SW480 (cell line): ENCODE measurements at regions not wholly inside any gene's neighbourhood (a gene's known extent, or its start where the extent isn't known, plus 50 kb on each side); places are given as distances from the start of the nearest gene placed in this dataset.
"Not testable (repeated sequence)": the region's sequence is repeated elsewhere in the genome, so short reads cannot be mapped to it uniquely, and the experiment has no call there.

Source experiments
- DNase-seq: peaks from one replicate; pipeline ENCODE4 v3.0.0-alpha.2; 2016; ENCODE audit warnings: low spot score

DNA sequence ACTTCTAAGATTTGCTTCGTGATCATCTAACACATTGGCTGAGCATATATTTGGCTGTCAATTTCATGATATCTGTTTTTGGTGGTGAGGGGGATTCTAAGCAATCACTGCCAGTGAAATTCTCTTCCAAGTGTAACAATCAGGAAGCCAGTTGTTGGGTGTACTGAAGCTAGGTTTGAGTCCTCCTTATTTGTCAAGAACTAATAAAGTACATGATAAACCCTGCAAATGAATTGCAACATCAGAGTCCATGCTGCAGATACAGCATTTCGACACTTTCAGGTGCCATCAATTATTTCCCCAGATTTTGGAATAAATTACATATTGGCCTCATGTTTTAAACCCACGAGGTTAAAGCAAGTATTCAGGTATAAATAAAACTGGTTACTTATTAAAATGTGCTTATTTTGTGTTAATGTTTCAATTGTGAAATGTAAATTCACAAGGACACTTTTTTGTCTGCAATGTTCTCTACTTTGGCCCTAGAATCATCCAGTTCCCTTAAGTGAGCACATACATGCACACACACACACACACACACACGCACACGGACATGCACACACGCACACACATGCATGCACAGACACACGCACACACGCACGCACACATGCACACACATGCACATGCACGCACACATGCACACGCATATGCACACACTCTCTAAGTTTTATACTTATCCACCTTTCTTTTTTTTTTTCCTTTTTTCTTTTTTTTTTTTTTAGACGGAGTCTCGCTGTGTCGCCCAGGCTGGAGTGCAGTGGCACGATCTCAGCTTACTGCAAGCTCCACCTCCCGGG lies 510.2 kb upstream of the KLF6 start:
- no peak for DNase-seq

- DNase-seq: no peak
Measured at GRCh38 chr10:4294271-4294670, 509.3 kb upstream of the KLF6 start.

DNA sequence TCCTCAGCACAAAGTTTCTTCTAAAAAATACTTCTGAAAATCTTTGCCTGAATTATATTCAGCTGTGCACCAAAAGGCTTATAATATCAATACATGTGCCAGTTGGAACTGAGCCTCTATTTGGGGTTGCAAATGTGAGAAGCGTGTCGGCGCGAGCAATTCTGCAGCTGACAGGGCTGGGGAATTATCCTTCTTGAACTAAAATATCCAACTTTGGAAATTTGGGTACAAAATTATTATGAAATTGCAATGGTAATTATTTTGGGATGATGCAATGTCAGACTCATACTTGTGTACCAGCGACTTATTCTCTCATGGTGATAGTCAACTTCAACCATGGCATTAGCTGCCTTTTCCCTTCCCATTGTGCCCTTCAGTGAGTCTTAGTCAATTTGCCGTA lies 507.0 kb upstream of the KLF6 start:
- no peak for DNase-seq

DNA sequence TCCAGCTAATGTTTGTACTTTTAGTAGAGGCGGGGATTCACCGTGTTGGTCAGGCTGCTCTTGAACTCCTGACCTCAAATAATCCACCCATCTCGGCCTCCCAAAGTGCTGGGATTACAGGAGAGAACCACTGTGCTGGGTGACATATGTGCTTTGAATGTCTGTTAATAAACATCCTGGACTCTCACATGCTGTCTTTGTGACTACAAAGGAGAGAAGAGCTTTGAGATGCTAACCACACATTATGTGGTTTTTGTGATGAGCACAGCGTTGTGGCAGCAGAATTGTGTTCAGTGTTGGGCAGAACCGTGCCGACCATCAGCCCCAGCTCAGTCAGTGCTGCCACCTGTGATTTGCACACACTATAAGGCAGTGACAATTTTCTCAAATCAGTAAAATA lies 500.1 kb upstream of the KLF6 start:
- peak; percentile 50 for DNase-seq

- no peak for DNase-seq
Measured at GRCh38 chr10:4283846-4284610, 499.0 kb upstream of the KLF6 start.

DNA sequence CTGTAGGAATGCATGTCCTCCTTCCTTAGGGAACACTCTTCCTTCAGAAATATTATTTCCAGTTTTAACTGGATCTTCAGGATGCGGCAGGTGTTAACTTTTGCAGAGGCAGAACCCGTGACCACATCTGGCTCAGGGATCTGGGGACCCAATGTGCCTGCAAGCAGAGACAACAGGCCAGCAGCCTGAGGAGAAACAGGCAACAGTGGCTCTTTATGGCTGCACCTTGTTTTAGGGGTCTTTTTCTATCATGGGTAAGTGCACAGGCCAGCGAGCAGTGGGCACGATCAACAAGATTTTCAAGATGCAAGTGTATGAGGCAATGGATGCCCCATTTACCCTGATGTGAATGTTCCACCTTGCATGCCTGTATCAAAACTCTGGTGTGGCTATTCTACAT lies 497.5 kb upstream of the KLF6 start:
- DNase-seq: no peak

DNA sequence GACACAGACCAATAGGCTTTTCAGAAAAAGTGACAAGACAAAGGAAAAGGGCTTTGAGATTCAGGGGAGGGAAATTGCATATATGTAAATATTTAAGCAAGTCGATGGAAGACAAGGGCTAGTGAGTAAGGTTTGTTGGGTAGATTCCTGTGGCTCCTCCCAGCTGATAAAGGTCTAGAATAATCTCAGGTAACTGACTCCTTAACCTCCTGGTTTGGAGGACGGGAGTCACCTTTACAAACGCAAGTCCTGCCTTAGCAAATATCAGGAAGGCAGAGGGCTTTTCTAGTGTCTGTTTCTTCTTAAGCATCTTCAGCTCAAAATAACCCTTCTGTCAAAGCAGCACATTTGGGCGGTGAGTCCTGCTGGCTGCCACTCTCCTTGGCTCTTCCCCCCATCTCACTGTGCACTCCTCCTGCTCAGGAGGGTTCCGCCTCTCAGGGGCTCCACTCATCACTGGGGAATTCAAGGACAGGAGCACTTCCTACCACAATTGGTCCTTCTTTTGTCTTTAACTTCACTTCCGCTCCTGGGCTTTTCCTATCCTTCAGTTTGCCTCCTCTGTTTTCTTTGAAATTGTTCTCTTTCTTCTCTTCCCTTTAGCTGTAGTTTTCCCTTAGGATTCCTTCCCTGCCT lies 496.3 kb upstream of the KLF6 start:
- no peak for DNase-seq

DNA sequence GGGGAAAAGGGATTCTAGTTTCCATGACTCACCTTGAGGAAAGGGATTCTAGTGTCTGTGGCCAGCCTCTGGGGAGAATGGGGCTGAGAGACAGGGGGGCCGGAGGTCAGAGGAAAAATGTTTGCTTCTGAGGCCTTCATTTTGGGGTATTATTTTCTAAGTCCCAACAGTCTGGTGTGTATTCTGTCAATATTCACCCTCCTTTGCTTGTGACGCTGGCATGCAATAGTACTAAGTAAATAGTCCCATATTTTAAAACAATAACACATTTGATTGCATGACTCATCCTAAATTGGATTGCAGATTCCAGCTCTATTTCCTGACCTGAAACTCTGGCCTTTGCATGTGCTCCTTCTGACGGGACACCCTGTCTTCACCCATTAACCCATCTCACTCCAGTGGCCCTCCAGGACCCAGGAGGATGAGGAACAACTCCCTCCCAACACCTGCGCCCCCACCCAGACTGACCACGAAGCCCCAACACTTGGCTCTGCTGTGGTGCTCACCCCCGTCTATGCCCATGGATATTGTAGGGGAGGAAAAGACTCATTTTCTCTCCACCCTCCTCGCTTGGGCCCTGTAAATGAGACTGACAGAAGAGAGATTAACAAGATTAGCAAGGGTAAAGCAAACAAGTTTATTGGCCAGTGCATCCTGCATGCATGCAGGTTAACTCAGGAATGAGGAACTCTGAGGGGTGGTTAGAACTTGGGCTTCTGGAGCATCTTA lies 495.6 kb upstream of the KLF6 start:
- peak; percentile 30 for DNase-seq

- DNase-seq: no peak
Measured at GRCh38 chr10:4279655-4280054, 494.6 kb upstream of the KLF6 start.

DNA sequence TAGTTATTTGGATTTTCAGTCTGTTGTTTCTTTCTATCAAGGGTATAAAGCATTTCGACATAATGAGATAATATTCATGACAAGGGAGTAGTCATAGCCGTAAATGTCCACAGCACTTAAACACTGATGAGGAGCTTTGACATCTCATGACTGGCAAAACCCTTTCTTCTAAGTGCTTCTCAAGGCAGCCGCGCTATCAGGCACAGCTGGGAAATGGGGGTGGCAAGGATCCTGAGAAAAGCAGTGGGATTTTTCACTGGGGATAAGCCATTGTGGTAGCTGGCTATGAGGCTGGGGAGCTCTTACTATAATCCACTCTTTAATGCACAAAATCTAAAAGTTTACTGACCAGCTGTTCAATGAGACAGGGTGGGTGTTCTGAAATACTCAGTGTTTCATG lies 493.2 kb upstream of the KLF6 start:
- DNase-seq: no peak

DNA sequence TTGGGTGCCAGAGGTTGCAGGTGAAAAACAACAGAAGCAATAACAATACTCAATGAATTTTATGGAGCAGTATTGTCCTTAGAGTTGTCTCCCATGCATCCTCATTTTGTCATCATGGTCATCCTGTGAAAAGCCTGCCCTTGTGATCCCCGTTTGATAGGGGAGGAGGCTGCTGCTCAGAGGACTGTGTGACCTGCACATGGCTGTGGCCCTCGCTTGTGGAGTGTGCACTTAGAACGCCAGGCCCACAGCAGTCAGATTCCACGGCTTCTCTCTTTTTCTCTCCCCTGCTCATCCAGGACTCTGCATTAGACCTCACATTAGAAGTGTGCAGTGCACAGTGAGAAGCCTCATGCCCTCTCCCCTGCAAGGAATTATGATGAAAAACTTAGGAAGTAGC lies 491.1 kb upstream of the KLF6 start:
- DNase-seq: no peak

DNA sequence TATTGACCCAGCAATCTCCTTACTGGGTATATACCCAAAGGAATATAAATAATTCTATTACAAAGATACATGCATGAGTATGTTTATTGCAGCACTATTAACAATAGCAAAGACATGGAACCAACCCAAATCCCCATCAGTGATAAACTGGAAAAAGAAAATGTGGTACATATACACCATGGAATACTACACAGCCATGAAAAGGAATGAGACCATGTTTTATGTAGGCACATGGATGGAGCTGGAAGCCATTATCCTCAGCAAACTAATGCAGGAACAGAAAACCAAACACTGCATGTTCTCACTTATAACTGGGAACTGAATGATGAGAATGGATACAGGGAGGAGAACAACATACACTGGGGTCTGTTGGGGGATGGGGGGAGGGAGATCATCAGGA lies 489.7 kb upstream of the KLF6 start:
- DNase-seq: not testable (repeated sequence)

GRCh38 chr10:4271193-4271592 lies 486.2 kb upstream of the KLF6 start:
- DNase-seq: no peak

GRCh38 chr10:4270116-4270515 lies 485.1 kb upstream of the KLF6 start:
- DNase-seq: no peak

GRCh38 chr10:4268490-4268889 lies 483.5 kb upstream of the KLF6 start:
- DNase-seq: not testable (repeated sequence)

DNA sequence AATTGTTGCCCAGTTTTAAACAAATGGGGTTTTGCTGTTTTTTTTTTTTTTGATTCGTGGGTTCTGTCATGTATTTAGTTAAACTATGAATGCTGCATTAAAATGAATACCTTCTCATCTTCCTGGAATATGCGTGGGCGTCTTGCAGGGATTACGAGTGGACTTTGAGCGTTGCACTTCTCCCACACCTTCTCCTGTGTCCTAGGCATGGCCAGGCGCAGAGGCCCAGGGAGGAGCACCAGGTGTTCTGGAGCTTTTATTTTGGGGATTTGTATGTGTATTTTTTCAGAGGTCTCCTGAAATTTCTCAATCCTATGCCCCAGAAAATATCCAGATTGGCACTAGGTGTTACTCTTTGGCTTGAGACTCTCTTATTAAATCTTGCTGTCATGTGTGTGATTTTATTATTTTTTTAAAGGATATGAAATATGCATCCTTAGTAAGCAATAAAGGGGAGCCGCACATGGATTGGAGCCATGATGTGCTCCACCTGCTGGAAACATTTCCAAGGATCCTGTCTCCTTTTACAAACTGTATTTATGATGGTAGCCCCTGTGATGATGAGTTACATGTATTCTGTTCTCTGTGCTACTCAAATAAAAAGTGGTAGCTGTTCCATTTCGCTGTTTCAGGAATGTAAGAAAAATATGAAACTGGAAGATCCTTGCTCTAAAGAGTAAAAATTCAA lies 482.2 kb upstream of the KLF6 start:
- peak; percentile 13 for DNase-seq

DNA sequence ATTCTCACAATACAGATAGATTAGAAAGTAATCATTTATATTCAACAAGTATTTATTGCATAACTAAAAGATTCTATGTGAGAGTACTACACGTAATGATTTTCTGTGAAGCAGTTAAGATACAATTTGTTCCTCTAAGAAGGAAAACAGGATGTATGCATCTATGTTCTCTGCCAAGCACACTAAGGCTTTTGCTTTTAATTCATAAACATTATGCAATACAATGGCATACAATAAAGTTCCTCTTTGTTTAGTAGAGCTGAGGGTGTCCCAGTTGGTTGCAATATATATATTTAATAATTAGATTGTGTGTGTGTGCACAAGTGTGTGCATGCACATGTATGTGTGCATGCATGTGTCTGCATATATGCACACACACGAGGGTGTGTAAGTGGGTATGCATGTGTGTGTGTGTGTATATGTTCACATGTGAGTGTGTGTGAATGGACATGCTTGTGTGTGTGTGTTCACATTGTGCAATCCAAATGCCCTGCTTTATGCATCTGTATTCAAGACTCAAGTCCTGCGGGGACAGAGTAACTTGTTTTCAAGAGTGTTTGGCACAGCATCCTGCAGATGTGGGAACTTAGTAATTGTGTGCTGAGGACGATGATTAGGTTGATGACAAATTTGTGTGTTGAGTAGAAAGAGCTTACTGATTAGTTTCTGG lies 481.5 kb upstream of the KLF6 start:
- no peak for DNase-seq

DNA sequence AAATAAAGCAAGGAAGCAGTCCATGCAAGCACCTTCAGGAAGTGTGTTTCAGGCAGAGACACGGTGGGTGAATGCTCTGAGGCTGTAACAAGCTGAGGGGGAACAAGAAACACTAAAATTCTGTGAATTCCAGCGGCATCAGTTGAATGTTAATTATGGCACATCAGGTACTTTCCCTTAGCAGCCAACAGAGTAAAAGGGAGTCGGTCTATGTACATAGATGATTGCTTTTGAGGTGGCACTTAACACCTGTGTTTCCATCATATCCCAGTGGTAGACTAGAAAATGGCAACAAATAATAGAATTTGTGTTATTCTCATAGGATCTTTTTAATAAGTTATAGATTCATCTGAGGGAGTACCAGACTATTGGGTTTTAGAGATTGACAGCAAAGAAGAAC lies 481.0 kb upstream of the KLF6 start:
- DNase-seq: no peak

GRCh38 chr10:4264209-4264865 lies 479.3 kb upstream of the KLF6 start:
- no peak for DNase-seq

DNA sequence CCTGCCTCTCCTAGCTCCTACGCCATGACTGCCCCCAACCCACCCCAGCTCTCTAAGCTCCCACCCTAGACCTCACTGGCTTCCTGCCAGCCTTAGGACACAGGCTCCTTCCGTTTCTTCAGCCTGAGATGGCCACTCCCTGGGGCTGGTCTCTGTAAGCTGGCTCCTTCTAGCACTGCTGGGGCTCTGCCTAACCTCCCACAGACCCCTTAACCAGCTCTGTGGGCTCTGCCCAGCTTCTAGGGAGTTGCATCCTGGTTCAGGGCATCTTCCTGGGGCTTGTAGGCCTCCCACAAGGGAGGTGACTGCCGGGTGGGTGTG lies 478.6 kb upstream of the KLF6 start:
- DNase-seq: no peak
